ENCODE measurements at regions not wholly inside any gene's neighbourhood (a gene's known extent, or its start where the extent isn't known, plus 50 kb on each side); places are given as distances from the start of the nearest gene placed in this dataset.
"Not testable (repeated sequence)": the region's sequence is repeated elsewhere in the genome, so short reads cannot be mapped to it uniquely, and the experiment has no call there.

DNA sequence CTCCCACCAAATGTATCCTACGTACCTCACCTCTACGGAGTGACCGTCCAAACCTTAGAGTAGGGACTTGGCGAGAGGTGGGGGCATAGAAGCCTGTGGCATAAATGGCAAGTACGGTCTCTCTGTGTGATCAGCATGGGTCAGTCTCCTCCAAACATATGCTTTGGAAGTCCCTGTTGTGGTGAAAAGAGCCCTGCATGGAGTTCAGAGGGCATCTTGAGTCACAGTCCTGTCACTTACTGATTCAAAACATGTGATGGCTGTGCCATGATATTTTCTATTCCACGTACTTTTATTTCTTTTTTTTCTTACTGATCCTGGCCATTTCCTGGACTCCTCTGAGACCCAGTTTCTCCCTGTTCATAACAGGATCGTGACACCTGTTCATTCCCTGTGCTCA lies 67.5 kb upstream of the CEP85L start:
- no peak for DNase-seq

DNA sequence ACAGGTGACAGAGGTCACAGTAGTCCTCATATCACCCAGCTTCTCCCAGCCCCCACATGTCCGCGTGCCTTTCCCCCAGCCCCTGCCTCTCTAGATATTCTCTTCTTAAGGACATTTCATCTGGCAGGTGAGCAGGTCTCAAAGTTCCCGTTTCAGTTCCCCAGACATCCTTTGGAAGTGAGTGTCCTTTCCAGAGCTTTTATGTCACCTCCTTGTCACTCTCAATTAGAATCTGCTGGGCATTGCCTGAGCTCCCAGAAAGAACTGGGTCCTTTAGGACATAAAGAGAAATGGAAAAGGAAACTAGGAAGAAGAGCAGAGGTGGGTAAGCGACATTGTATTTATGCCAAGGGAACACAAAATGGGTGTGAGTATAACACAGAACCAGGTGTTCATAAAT lies 66.9 kb upstream of the CEP85L start:
- DNase-seq: no peak

DNA sequence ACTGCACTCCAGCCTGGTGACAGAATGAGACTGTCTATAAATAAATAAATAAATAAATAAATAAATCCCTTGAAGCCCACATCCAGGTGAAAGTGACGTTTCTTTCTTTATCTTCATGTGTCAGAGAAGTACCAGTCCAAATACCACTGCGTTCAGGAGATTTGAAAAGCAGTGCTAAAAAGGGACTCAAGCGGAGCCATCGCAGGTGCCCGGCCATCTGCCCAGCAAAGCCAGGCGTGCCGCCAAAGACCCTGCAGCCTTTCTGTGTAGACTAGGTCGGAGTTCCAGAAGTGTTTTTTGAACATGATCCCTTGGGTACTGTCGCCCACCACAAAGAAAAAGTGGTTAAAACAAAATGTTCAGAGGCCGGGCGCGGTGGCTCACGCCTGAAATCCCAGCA lies 65.7 kb upstream of the CEP85L start:
- no peak for DNase-seq

DNA sequence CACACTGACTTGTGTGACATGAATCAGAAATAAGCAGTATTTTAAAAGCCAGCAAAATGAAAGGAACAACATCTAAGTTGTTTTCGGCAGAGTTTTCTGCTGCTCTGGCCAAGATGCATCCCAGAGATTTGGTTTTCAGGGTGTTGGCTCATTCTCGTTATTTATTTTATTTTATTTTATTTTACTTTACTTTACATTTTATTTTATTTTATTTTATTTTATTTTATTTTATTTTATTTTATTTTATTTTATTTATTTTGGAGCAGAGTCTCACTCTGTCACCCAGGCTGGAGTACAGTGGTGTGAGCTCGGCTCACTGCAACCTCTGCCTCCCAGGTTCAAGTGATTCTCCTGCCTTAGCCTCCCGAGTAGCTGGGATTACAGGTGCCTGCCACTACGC lies 64.5 kb upstream of the CEP85L start:
- not testable (repeated sequence) for DNase-seq

DNA sequence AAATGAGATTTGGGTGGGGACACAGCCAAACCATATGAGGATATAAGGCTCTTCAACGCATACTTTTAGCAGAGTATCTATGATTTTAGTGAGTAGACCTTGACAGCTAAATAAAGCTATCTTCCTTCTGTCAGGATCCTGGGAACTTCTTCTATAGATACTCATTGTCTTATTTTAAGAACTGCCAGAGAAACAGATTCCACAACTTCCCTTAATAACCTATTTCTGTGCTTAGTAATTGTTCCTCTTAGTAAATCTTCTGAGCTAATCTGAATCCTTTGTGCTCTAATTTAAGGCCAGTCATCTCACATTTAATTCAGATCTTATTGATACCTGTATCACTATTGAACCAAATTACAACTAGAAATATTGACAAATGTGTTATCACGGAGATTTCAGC lies 64.0 kb upstream of the CEP85L start:
- DNase-seq: no peak

DNA sequence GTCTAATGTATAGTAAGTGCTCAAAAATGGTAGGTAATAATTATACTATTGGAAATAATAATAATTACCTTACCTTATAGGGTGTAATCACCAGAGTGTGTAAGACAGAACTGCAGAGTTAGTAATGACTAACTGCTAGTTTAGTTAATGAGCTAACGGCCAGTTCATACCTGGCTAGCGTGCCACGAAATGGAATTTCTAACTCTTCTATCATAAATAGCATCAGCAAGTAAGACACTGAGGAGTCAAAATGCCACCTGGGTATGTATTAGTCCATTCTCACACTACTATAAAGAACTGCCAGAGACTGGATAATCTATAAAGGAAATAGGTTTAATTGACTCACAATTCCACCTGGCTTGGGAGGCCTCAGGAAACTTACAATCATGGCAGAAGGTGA lies 63.4 kb upstream of the CEP85L start:
- DNase-seq: no peak

DNA sequence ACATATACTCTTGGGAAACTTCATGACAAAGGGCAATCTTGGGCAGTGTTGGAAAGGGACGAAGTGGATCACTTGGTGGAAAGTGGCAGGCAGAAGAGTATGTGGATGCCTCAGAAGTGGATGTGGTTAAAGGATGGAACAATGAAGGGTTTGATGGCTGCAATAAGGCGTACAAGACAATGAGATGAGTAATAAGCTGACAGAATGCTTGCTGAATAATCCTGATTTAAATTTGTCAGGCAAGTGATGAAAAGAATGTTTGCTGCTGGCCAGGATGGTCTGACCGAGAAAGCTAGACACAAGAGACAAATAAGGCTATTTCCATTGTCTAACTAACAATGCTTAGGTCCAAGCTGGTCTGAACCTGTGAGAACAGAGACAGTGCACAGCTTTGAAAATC lies 61.6 kb upstream of the CEP85L start:
- DNase-seq: peak; percentile 81

DNA sequence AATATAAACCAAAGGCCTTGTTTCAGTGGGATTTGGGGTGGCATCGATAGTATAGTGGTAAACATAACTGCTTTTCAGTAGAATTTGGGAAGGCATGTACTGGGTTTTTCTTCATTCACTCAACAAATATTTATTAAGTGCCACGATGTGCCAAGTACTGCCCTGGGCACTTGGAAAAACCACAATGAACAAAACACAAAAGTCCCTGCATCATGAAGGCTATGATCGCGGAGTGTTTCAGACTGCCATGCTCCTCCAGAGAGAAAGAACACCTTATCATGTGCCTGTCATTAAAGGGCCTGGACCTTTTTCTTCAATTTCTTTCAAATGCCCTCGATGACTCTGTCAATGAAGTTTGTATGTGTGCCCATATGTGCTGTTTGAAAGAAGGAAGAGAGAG lies 59.2 kb upstream of the CEP85L start:
- no peak for DNase-seq

DNA sequence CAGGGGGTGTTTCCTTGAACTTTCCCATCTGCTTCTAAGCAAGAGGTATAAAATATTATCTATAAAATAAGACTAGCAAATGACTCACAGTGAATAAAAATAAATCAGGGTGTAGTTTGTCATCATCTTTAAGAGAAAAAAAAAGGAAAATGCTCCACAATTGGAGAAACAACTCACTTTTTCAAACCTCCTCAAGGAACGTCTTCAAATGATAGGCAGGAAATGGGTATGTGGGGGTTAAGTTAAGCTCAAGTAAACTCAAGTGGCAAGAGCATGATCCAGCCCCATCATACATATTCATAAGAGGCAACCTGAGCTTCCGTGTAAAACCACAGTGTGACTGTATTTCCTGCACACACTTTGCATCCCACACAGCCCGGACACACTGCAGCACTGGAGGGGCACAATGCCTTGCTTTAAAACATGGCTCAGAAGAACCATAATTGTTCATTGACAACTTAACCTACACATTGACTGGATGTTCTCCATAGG lies 58.5 kb upstream of the CEP85L start:
- DNase-seq: peak; percentile 60

DNA sequence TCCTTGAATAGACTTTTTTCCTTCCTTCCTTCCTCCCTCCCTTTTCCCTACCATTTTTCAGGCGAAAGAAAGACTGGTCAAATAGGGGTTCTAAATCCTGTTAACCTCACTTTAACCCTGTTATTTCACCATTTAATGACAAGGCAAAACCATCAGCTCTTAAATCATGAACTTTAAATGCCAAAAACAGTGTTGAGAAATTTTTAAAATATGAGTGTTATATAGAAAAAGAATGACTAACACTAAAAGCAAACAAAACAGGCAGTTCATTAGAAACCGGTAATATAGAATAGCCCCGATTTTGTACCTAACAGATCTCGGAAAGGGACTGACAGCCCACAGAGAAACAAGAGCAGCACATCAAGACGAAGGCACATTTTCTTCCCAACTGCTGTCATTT lies 57.4 kb upstream of the CEP85L start:
- DNase-seq: peak; percentile 79

DNA sequence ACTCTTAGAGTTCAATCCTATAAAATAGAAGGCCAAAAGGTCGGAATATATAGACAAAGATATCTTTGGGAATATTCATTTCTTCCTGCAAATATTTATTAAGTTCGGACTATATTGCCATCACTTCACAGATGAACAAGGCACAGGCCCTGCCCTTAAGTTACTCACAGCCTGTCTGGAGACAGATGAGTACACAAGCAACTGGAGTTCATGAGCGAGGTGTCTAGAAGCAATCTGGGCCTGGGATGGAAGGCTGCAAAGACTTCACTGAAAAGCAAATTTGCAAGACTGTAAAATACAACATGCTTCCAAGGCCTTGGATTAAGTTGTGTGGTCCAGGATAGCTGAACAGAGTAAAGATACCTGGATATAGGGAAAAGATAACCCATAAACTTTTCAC lies 56.7 kb upstream of the CEP85L start:
- no peak for DNase-seq

DNA sequence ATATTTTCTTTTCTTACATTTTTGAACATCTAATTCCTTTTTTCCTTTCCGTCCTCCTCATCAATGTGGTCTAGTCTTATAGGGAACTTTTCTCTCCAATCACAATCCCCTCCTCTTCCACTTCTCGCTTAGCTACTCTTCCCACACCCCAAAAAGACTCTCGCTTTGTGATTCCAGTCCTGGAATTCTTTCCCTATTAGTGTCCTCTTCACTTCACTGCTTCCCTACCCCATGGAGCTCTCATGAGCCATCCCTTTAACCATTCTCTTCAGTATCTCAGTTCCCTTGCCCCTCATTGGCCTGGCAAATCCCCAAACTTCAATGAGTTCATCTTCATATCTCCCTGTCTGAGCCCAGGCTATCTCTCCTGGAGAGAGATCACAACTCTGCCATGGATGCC lies 55.3 kb upstream of the CEP85L start:
- peak; percentile 87 for DNase-seq

DNA sequence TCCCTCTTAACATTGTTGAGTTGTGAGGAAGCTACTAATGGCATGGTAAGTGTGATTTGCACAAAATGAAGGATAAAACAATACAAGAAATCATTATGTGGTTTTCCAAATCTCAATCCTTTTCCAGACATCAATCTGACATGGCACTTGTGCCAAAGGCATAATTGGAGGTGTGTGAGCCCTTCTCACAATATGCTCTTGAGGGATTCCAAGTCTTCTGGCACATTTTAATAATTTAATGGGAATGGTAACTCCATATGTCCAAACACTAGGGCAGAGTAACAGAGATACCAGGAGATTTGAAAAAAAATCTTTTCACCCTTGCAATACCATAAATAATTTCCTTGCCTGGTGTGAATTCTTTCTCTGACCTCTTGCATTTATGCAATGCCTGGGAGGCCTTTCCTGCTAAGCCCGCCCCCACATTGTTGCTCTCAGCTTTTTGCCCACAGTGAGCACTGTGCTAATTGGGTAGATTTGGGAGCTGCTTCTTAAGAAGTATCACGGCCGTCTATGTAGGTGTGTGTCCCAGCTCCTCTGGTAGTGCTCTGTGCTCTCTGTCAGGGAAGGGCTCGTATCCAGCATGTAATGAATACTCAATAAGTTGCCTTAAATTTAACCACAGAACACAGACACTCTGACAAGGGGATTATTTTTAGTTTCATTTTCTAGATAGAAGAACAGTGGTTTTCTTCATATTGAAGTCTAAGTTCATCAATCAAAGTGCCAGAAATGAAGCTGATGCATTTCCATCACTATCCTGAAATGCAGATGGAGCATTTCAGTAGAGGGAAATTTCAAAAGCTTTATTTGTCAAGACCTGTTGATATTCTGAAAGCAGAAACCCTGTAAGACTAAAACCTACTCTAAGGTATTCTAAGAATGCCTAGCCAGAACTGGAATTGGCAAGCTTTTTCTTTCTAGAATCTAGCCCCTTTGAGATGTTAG lies 54.4 kb upstream of the CEP85L start:
- peak; percentile 86 for DNase-seq

DNA sequence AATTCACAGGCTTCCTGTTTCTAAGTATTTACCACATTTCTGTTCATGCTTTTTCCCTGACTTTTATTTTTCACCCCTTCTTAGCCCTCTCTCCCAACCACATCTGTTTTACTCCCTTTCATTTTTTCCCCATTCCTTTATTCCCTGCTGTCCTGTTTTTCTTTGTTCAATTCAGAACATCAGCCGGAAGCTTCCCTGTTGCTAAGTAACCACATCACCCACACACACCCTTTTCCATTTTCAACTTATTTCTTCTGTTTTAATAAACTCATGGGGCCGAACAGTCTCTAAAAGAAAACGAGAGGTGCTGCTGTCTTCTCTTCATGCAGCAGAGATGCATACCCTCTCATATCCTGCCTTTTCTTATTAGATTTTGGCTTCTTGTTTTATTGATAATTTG lies 53.5 kb upstream of the CEP85L start:
- peak; percentile 28 for DNase-seq

DNA sequence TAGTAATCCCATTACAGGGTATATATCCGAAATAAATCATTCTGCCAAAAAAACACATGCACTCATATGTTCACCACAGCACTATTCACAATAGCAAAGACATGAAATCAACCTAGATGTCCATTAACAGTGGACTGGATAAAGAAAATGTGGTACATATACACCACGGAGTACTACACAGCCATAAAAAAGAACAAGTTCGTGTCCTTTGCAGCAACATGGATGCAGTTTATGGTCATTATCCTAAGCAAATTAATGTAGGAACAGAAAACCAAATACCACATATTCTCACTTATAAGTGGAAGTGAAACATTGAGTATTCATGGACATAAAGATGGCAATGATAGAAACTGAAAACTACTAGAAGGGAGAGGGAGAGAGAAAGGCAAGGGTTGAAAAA lies 49.9 kb upstream of the CEP85L start:
- not testable (repeated sequence) for DNase-seq
